SJSA1 (cell line): ENCODE measurements at regions not wholly inside any gene's neighbourhood (a gene's known extent, or its start where the extent isn't known, plus 50 kb on each side); places are given as distances from the start of the nearest gene placed in this dataset.
"Not testable (repeated sequence)": the region's sequence is repeated elsewhere in the genome, so short reads cannot be mapped to it uniquely, and the experiment has no call there.

Experiments
- DNase-seq, 2 experiments: peaks; one replicate each; pipeline ENCODE4 v3.0.0-alpha.2; 2015 to 2020; ENCODE audit warnings: low spot score in 2 of 2, low read depth in 1 of 2
- H3K27ac ChIP-seq: fragments of 250-450 bp; sonication (Bioruptor Pico); 2 replicates; pipeline ENCODE4 v1.5.1; 2020; ENCODE audit warnings: mild to moderate bottlenecking, moderate library complexity
- H3K27me3 ChIP-seq: fragments of 250-450 bp; sonication (Bioruptor Pico); replicated peaks from 2 replicates; pipeline ENCODE4 v1.5.1; 2020; ENCODE audit warnings: mild to moderate bottlenecking, moderate library complexity
- H3K36me3 ChIP-seq: fragments of 250-450 bp; sonication (Bioruptor Pico); 2 replicates; pipeline ENCODE4 v1.5.1; 2020; ENCODE audit warnings: mild to moderate bottlenecking
- H3K4me1 ChIP-seq: fragments of 250-450 bp; sonication (Bioruptor Pico); replicated peaks from 2 replicates; pipeline ENCODE4 v1.6.1; 2021; ENCODE audit warnings: mild to moderate bottlenecking
- H3K4me3 ChIP-seq: fragments of 250-450 bp; sonication (Bioruptor Pico); 2 replicates; pipeline ENCODE4 v1.5.1; 2020; ENCODE audit warnings: mild to moderate bottlenecking
- H3K9me3 ChIP-seq: fragments of 250-450 bp; sonication (Bioruptor Pico); replicated peaks from 2 replicates; pipeline ENCODE4 v1.5.1; 2020; ENCODE audit warnings: mild to moderate bottlenecking

- Histone ChIP-seq H3K27ac (no peak overlapping the region), H3K4me1 (peaks cover 45% of the 10 kb centered on the region), H3K36me3 (no peaks in the 10 kb centered on the region), H3K4me3 (no peak overlapping the region), H3K9me3 (no peaks in the 10 kb centered on the region), H3K27me3 (no peaks in the 10 kb centered on the region)
- peak in 1 of 2 experiments; percentile 32 for DNase-seq
Observed at GRCh38 chr16:86077243-86077940, 178.4 kb downstream of the IRF8 start.

- Histone ChIP-seq H3K4me3 (no peak overlapping the region), H3K27ac (no peak overlapping the region)
- DNase-seq, result peak in 1 of 2 experiments; percentile 29
Observed at GRCh38 chr16:86078121-86078600, 179.2 kb downstream of the IRF8 start.

GRCh38 chr16:86078711-86079110, 179.7 kb downstream of the IRF8 start:
- H3K27me3 ChIP-seq, result not testable (repeated sequence)

More at GRCh38 chr16:86078121-86078600, 179.2 kb downstream of the IRF8 start:
- Histone ChIP-seq H3K9me3 (no peaks in the 10 kb centered on the region), H3K36me3 (no peaks in the 10 kb centered on the region), H3K4me1 (peaks cover 40% of the 10 kb centered on the region), H3K27me3 (no peaks in the 10 kb centered on the region)

GRCh38 chr16:86079255-86079885, 180.4 kb downstream of the IRF8 start:
- H3K4me1 ChIP-seq, result peaks cover 40% of the 10 kb centered on the region
- no peaks in the 10 kb centered on the region for H3K27me3 ChIP-seq
- no peak overlapping the region for H3K4me3 ChIP-seq
- no peaks in the 10 kb centered on the region for H3K9me3 ChIP-seq
- no peaks in the 10 kb centered on the region for H3K36me3 ChIP-seq
- DNase-seq, result peak in 1 of 2 experiments; percentile 29
- no peak overlapping the region for H3K27ac ChIP-seq

More at GRCh38 chr16:86078711-86079110, 179.7 kb downstream of the IRF8 start:
- peak in 1 of 2 experiments; percentile 9 for DNase-seq
- H3K4me3 ChIP-seq, H3K27ac ChIP-seq, H3K9me3 ChIP-seq, H3K36me3 ChIP-seq: not testable (repeated sequence)
- H3K4me1 ChIP-seq, result peaks cover 40% of the 10 kb centered on the region

GRCh38 chr16:86080131-86080875, 181.3 kb downstream of the IRF8 start:
- Histone ChIP-seq H3K4me1 (peaks cover 33% of the 10 kb centered on the region), H3K36me3 (no peaks in the 10 kb centered on the region), H3K9me3 (no peaks in the 10 kb centered on the region), H3K27ac (no peak overlapping the region), H3K27me3 (no peaks in the 10 kb centered on the region), H3K4me3 (no peak overlapping the region)
- DNase-seq, result peak in 1 of 2 experiments; percentile 25

GRCh38 chr16:86080982-86081381, 182.0 kb downstream of the IRF8 start:
- Histone ChIP-seq H3K9me3 (no peaks in the 10 kb centered on the region), H3K4me1 (peaks cover 27% of the 10 kb centered on the region), H3K4me3 (no peak overlapping the region), H3K27me3 (no peaks in the 10 kb centered on the region), H3K36me3 (no peaks in the 10 kb centered on the region), H3K27ac (no peak overlapping the region)
- DNase-seq, result no peak

GRCh38 chr16:86082418-86083030, 183.6 kb downstream of the IRF8 start:
- Histone ChIP-seq H3K27me3 (no peaks in the 10 kb centered on the region), H3K4me1 (peaks cover 17% of the 10 kb centered on the region), H3K4me3 (no peak overlapping the region), H3K27ac (no peak overlapping the region), H3K36me3 (no peaks in the 10 kb centered on the region), H3K9me3 (no peaks in the 10 kb centered on the region)
- no peak for DNase-seq

- H3K4me3 ChIP-seq, result no peak overlapping the region
- no peak overlapping the region for H3K27ac ChIP-seq
- H3K36me3 ChIP-seq, result no peaks in the 10 kb centered on the region
- no peaks in the 10 kb centered on the region for H3K9me3 ChIP-seq
- H3K4me1 ChIP-seq, result peaks cover 24% of the 10 kb centered on the region
- no peak for DNase-seq
- H3K27me3 ChIP-seq, result no peaks in the 10 kb centered on the region
Observed at GRCh38 chr16:86083382-86084002, 184.5 kb downstream of the IRF8 start.

GRCh38 chr16:86085161-86085611, 186.2 kb downstream of the IRF8 start:
- Histone ChIP-seq H3K36me3 (no peaks in the 10 kb centered on the region), H3K9me3 (no peaks in the 10 kb centered on the region), H3K27me3 (no peaks in the 10 kb centered on the region), H3K27ac (no peak overlapping the region), H3K4me3 (no peak overlapping the region), H3K4me1 (peaks cover 28% of the 10 kb centered on the region)
- no peak for DNase-seq

- no peaks in the 10 kb centered on the region for H3K27me3 ChIP-seq
Observed at GRCh38 chr16:86085795-86086194, 186.8 kb downstream of the IRF8 start.

GRCh38 chr16:86086471-86086870, 187.5 kb downstream of the IRF8 start:
- H3K9me3 ChIP-seq, result no peaks in the 10 kb centered on the region

More at GRCh38 chr16:86085795-86086194, 186.8 kb downstream of the IRF8 start:
- Histone ChIP-seq H3K36me3 (no peaks in the 10 kb centered on the region), H3K9me3 (no peaks in the 10 kb centered on the region), H3K4me3 (no peak overlapping the region), H3K27ac (no peak overlapping the region), H3K4me1 (peaks cover 28% of the 10 kb centered on the region)
- no peak for DNase-seq

GRCh38 chr16:86087011-86087895, 188.3 kb downstream of the IRF8 start:
- Histone ChIP-seq H3K27me3 (no peaks in the 10 kb centered on the region), H3K4me1 (peaks cover 32% of the 10 kb centered on the region), H3K9me3 (no peaks in the 10 kb centered on the region), H3K27ac (no peak overlapping the region), H3K36me3 (no peaks in the 10 kb centered on the region), H3K4me3 (no peak overlapping the region)
- no peak for DNase-seq

More at GRCh38 chr16:86086471-86086870, 187.5 kb downstream of the IRF8 start:
- peaks cover 28% of the 10 kb centered on the region for H3K4me1 ChIP-seq
- no peak overlapping the region for H3K27ac ChIP-seq
- no peak overlapping the region for H3K4me3 ChIP-seq
- DNase-seq, result no peak
- no peaks in the 10 kb centered on the region for H3K36me3 ChIP-seq
- no peaks in the 10 kb centered on the region for H3K27me3 ChIP-seq
